ENCODE measurements at regions not wholly inside any gene's neighbourhood (a gene's known extent, or its start where the extent isn't known, plus 50 kb on each side); places are given as distances from the start of the nearest gene placed in this dataset.

- TF ChIP-seq, protein P1, sequence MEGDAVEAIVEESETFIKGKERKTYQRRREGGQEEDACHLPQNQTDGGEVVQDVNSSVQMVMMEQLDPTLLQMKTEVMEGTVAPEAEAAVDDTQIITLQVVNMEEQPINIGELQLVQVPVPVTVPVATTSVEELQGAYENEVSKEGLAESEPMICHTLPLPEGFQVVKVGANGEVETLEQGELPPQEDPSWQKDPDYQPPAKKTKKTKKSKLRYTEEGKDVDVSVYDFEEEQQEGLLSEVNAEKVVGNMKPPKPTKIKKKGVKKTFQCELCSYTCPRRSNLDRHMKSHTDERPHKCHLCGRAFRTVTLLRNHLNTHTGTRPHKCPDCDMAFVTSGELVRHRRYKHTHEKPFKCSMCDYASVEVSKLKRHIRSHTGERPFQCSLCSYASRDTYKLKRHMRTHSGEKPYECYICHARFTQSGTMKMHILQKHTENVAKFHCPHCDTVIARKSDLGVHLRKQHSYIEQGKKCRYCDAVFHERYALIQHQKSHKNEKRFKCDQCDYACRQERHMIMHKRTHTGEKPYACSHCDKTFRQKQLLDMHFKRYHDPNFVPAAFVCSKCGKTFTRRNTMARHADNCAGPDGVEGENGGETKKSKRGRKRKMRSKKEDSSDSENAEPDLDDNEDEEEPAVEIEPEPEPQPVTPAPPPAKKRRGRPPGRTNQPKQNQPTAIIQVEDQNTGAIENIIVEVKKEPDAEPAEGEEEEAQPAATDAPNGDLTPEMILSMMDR (conservative IDR thresholded peaks at IDR 0.05; ENCODE audit: low read depth, low read length), result no peak
- TF ChIP-seq EZH2 (IDR thresholded peaks at IDR 0.05; ENCODE audit: low read length, unreplicated experiment) (no peak), EZH2phosphoT487 (IDR thresholded peaks at IDR 0.05; ENCODE audit: borderline replicate concordance, low read length) (no peak)
Measured at GRCh38 chr5:74409712-74410111, 230.8 kb downstream of the ENC1 start.
